Activated CD8-positive, alpha-beta memory T cell treated with anti-CD3 and anti-CD28 coated beads, Interleukin-2, amount 10 ng/mL, durations not matched to agents 7 days and 5 days (primary cell): ENCODE measurements at regions not wholly inside any gene's neighbourhood (a gene's known extent, or its start where the extent isn't known, plus 50 kb on each side); places are given as distances from the start of the nearest gene placed in this dataset.

Experiments used
- ATAC-seq: fragments of 150-1000 bp; cut with Tn5 transposase; one replicate; pipeline ENCODE4 v1.10.0; 2021; ENCODE audit warnings: moderate library complexity
- CTCF ChIA-PET: fragments of 350-600 bp; sonication (Branson Sonifier 250); formaldehyde crosslinking; loops from one replicate; lab custom pipeline; 2021; ENCODE audit warnings: antibody characterized with exemption; lab: Charles Lee
- DNase-seq: peaks from one replicate; pipeline ENCODE4 v3.0.0-alpha.2; 2020
- H3K27ac Mint-ChIP-seq: one replicate; pipeline ENCODE4 v1.8.0; 2021; ENCODE audit warnings: mild to moderate bottlenecking, mixed read lengths
- H3K27me3 Mint-ChIP-seq: one replicate; pipeline ENCODE4 v1.8.0; 2021; ENCODE audit warnings: mixed read lengths
- H3K36me3 Mint-ChIP-seq: one replicate; pipeline ENCODE4 v1.8.0; 2021; ENCODE audit warnings: mild to moderate bottlenecking, mixed read lengths
- H3K4me1 Mint-ChIP-seq: one replicate; pipeline ENCODE4 v1.8.0; 2021; ENCODE audit warnings: mixed read lengths
- H3K4me3 Mint-ChIP-seq: one replicate; pipeline ENCODE4 v1.8.0; 2021; ENCODE audit warnings: mild to moderate bottlenecking, moderate library complexity, mixed read lengths
- H3K9me3 Mint-ChIP-seq: one replicate; pipeline ENCODE4 v1.8.0; 2022; ENCODE audit warnings: low read depth, mixed read lengths

- H3K36me3 Mint-ChIP-seq = no peaks in the 10 kb centered on the region
- H3K27ac Mint-ChIP-seq = no peak overlapping the region
- CTCF ChIA-PET = no interaction called here
- ATAC-seq (no peak), DNase-seq (no peak)
- H3K9me3 Mint-ChIP-seq = no peaks in the 10 kb centered on the region
- no peaks in the 10 kb centered on the region for H3K4me1 Mint-ChIP-seq
- no peak overlapping the region for H3K4me3 Mint-ChIP-seq
- no peaks in the 10 kb centered on the region for H3K27me3 Mint-ChIP-seq
Measured at GRCh38 chr13:82625717-82626116, 1256.6 kb downstream of the SLITRK1 start.

GRCh38 chr13:82615043-82615442 is 1267.2 kb downstream of the SLITRK1 start:
- no peaks in the 10 kb centered on the region for H3K36me3 Mint-ChIP-seq
- DNase-seq (no peak), ATAC-seq (no peak)
- no peaks in the 10 kb centered on the region for H3K27me3 Mint-ChIP-seq
- CTCF ChIA-PET = no interaction called here
- no peaks in the 10 kb centered on the region for H3K9me3 Mint-ChIP-seq
- no peak overlapping the region for H3K4me3 Mint-ChIP-seq
- no peak overlapping the region for H3K27ac Mint-ChIP-seq
- H3K4me1 Mint-ChIP-seq = no peaks in the 10 kb centered on the region

GRCh38 chr13:82614086-82614485 is 1268.2 kb downstream of the SLITRK1 start:
- Mint-ChIP-seq H3K27ac (no peak overlapping the region), H3K36me3 (no peaks in the 10 kb centered on the region), H3K4me1 (no peaks in the 10 kb centered on the region), H3K4me3 (no peak overlapping the region), H3K27me3 (no peaks in the 10 kb centered on the region), H3K9me3 (peaks cover 3% of the 10 kb centered on the region)
- ATAC-seq = no peak
- CTCF ChIA-PET = no interaction called here
- no peak for DNase-seq

- DNase-seq = no peak
- no peak overlapping the region for H3K27ac Mint-ChIP-seq
- CTCF ChIA-PET = no interaction called here
- no peak overlapping the region for H3K4me3 Mint-ChIP-seq
- H3K9me3 Mint-ChIP-seq = peaks cover 22% of the 10 kb centered on the region
- ATAC-seq = no peak
- no peaks in the 10 kb centered on the region for H3K4me1 Mint-ChIP-seq
- no peaks in the 10 kb centered on the region for H3K27me3 Mint-ChIP-seq
- peaks cover 1% of the 10 kb centered on the region for H3K36me3 Mint-ChIP-seq
Measured at GRCh38 chr13:82606008-82606407, 1276.3 kb downstream of the SLITRK1 start.

- H3K4me3 Mint-ChIP-seq = no peak overlapping the region
Measured at GRCh38 chr13:82597747-82598146, 1284.5 kb downstream of the SLITRK1 start.

GRCh38 chr13:82593239-82593638 is 1289.0 kb downstream of the SLITRK1 start:
- Mint-ChIP-seq H3K4me3 (no peak overlapping the region), H3K4me1 (no peaks in the 10 kb centered on the region), H3K36me3 (no peaks in the 10 kb centered on the region), H3K27ac (no peak overlapping the region), H3K27me3 (no peaks in the 10 kb centered on the region), H3K9me3 (peaks cover 10% of the 10 kb centered on the region)
- DNase-seq = no peak
- CTCF ChIA-PET = no interaction called here
- no peak for ATAC-seq

More at GRCh38 chr13:82597747-82598146, 1284.5 kb downstream of the SLITRK1 start:
- H3K27me3 Mint-ChIP-seq = no peaks in the 10 kb centered on the region
- H3K27ac Mint-ChIP-seq = no peak overlapping the region
- CTCF ChIA-PET = no interaction called here
- no peaks in the 10 kb centered on the region for H3K36me3 Mint-ChIP-seq
- peaks cover under 1% of the 10 kb centered on the region for H3K9me3 Mint-ChIP-seq
- DNase-seq = no peak
- ATAC-seq = no peak
- H3K4me1 Mint-ChIP-seq = no peaks in the 10 kb centered on the region

GRCh38 chr13:82571653-82572052 is 1310.6 kb downstream of the SLITRK1 start:
- H3K4me3 Mint-ChIP-seq = no peak overlapping the region
- no peaks in the 10 kb centered on the region for H3K36me3 Mint-ChIP-seq
- no peaks in the 10 kb centered on the region for H3K9me3 Mint-ChIP-seq
- CTCF ChIA-PET = no interaction called here
- H3K4me1 Mint-ChIP-seq = no peaks in the 10 kb centered on the region
- ATAC-seq = no peak
- DNase-seq = no peak
- H3K27ac Mint-ChIP-seq = no peak overlapping the region
- no peaks in the 10 kb centered on the region for H3K27me3 Mint-ChIP-seq

GRCh38 chr13:82569581-82569980 is 1312.7 kb downstream of the SLITRK1 start:
- H3K4me1 Mint-ChIP-seq = no peaks in the 10 kb centered on the region
- no peak overlapping the region for H3K4me3 Mint-ChIP-seq
- H3K36me3 Mint-ChIP-seq = no peaks in the 10 kb centered on the region
- no peak for ATAC-seq
- no peaks in the 10 kb centered on the region for H3K9me3 Mint-ChIP-seq
- no peak for DNase-seq
- no peaks in the 10 kb centered on the region for H3K27me3 Mint-ChIP-seq
- H3K27ac Mint-ChIP-seq = no peak overlapping the region
- CTCF ChIA-PET = no interaction called here

GRCh38 chr13:82566864-82567263 is 1315.4 kb downstream of the SLITRK1 start:
- CTCF ChIA-PET = no interaction called here
- Mint-ChIP-seq H3K4me1 (no peaks in the 10 kb centered on the region), H3K9me3 (no peaks in the 10 kb centered on the region), H3K27ac (no peak overlapping the region), H3K36me3 (no peaks in the 10 kb centered on the region), H3K4me3 (no peak overlapping the region), H3K27me3 (no peaks in the 10 kb centered on the region)
- ATAC-seq (no peak), DNase-seq (no peak)

GRCh38 chr13:82565201-82565600 is 1317.1 kb downstream of the SLITRK1 start:
- CTCF ChIA-PET = no interaction called here
- Mint-ChIP-seq H3K36me3 (no peaks in the 10 kb centered on the region), H3K27me3 (no peaks in the 10 kb centered on the region), H3K4me1 (no peaks in the 10 kb centered on the region), H3K27ac (no peak overlapping the region), H3K4me3 (no peak overlapping the region), H3K9me3 (no peaks in the 10 kb centered on the region)
- ATAC-seq (no peak), DNase-seq (no peak)

- Mint-ChIP-seq H3K36me3 (no peaks in the 10 kb centered on the region), H3K4me3 (no peak overlapping the region), H3K27ac (no peak overlapping the region), H3K9me3 (no peaks in the 10 kb centered on the region), H3K4me1 (no peaks in the 10 kb centered on the region), H3K27me3 (no peaks in the 10 kb centered on the region)
- DNase-seq (no peak), ATAC-seq (no peak)
- CTCF ChIA-PET = no interaction called here
Measured at GRCh38 chr13:82560889-82561288, 1321.4 kb downstream of the SLITRK1 start.

- CTCF ChIA-PET = no interaction called here
- Mint-ChIP-seq H3K36me3 (no peaks in the 10 kb centered on the region), H3K4me3 (no peak overlapping the region), H3K27me3 (no peaks in the 10 kb centered on the region), H3K4me1 (no peaks in the 10 kb centered on the region), H3K27ac (no peak overlapping the region), H3K9me3 (peaks cover 4% of the 10 kb centered on the region)
- ATAC-seq (no peak), DNase-seq (no peak)
Measured at GRCh38 chr13:82522872-82523271, 1359.4 kb downstream of the SLITRK1 start.

GRCh38 chr13:82506805-82507414 is 1375.4 kb downstream of the SLITRK1 start:
- H3K36me3 Mint-ChIP-seq = no peaks in the 10 kb centered on the region

GRCh38 chr13:82501834-82502233 is 1380.4 kb downstream of the SLITRK1 start:
- no peak overlapping the region for H3K4me3 Mint-ChIP-seq
- no peak for ATAC-seq
- no peaks in the 10 kb centered on the region for H3K4me1 Mint-ChIP-seq
- CTCF ChIA-PET = no interaction called here
- no peak overlapping the region for H3K27ac Mint-ChIP-seq
- no peak for DNase-seq
- H3K36me3 Mint-ChIP-seq = no peaks in the 10 kb centered on the region
- H3K9me3 Mint-ChIP-seq = no peaks in the 10 kb centered on the region
- H3K27me3 Mint-ChIP-seq = no peaks in the 10 kb centered on the region

More at GRCh38 chr13:82506805-82507414, 1375.4 kb downstream of the SLITRK1 start:
- H3K27me3 Mint-ChIP-seq = no peaks in the 10 kb centered on the region
- no peak overlapping the region for H3K4me3 Mint-ChIP-seq
- peaks cover 5% of the 10 kb centered on the region for H3K9me3 Mint-ChIP-seq
- H3K27ac Mint-ChIP-seq = no peak overlapping the region
- H3K4me1 Mint-ChIP-seq = no peaks in the 10 kb centered on the region
- CTCF ChIA-PET = no interaction called here
- ATAC-seq = no peak
- DNase-seq = no peak

GRCh38 chr13:82480415-82480814 is 1401.9 kb downstream of the SLITRK1 start:
- Mint-ChIP-seq H3K36me3 (no peaks in the 10 kb centered on the region), H3K27ac (no peak overlapping the region), H3K27me3 (no peaks in the 10 kb centered on the region), H3K9me3 (peaks cover 3% of the 10 kb centered on the region), H3K4me1 (no peaks in the 10 kb centered on the region), H3K4me3 (no peak overlapping the region)
- CTCF ChIA-PET = no interaction called here
- ATAC-seq (no peak), DNase-seq (no peak)
